ENCODE measurements at regions not wholly inside any gene's neighbourhood (a gene's known extent, or its start where the extent isn't known, plus 50 kb on each side); places are given as distances from the start of the nearest gene placed in this dataset.

- H3K4me2 ChIP-seq (ENCODE audit: insufficient read depth, insufficient read length, low read length) = no peak overlapping the region
- H3K14ac ChIP-seq (ENCODE audit: insufficient read depth, low read length) = no peak overlapping the region
- no peaks in the 10 kb centered on the region for H3K9me3 ChIP-seq (ENCODE audit: control insufficient read depth, low read depth, low read length)
- Mint-ChIP-seq H3K4me3 (no peak overlapping the region), H3K9me3 (no peaks in the 10 kb centered on the region), H3K27ac (peak overlapping the region in 2 of 3 experiments; percentile 27 to 59; a peak in 1 of 7 replicates), H3K36me3 (ENCODE audit: insufficient read depth in 1 of 3, low read depth in 3 of 3) (no peaks in the 10 kb centered on the region), H3K27me3 (ENCODE audit: low read depth) (peaks cover 2% of the 10 kb centered on the region; the same call in 1 of the 2 replicates), H3K4me1 (peaks cover 18 to 34% of the 10 kb centered on the region in 2 experiments)
- no peak overlapping the region for H2AK5ac ChIP-seq (ENCODE audit: insufficient read length, low read length)
- no peak overlapping the region for H3K9ac ChIP-seq (ENCODE audit: extremely low read depth, insufficient read length, low read length)
- H3K56ac ChIP-seq (ENCODE audit: insufficient read length, low read depth, low read length) = no peak overlapping the region
- no peaks in the 10 kb centered on the region for H3K79me2 ChIP-seq (ENCODE audit: insufficient read depth, low read length)
- H3K27me3 ChIP-seq (ENCODE audit: insufficient read depth, low read length) = no peaks in the 10 kb centered on the region
- H4K20me1 ChIP-seq (ENCODE audit: control insufficient read depth, insufficient read depth, insufficient read length) = no peaks in the 10 kb centered on the region
- no peak overlapping the region for H4K91ac ChIP-seq (ENCODE audit: insufficient read length, low read depth, low read length)
- no peak overlapping the region for H2BK12ac ChIP-seq (ENCODE audit: insufficient read length, low read depth, low read length)
- no peaks in the 10 kb centered on the region for H3K4me1 ChIP-seq (ENCODE audit: insufficient read depth, low read length)
- H2BK5ac ChIP-seq (ENCODE audit: insufficient read length, low read length) = no peak overlapping the region
- no peak overlapping the region for H2AFZ ChIP-seq (ENCODE audit: low read length)
- no peak overlapping the region for H4K8ac ChIP-seq (replicated peaks; ENCODE audit: insufficient read length, low read depth, low read length)
- no peaks in the 10 kb centered on the region for H3K23me2 ChIP-seq (ENCODE audit: insufficient read length, low read depth, low read length, poor library complexity, severe bottlenecking)
- no peak overlapping the region for H4K5ac ChIP-seq (ENCODE audit: insufficient read length, low read depth, low read length)
- H3K23ac ChIP-seq (ENCODE audit: insufficient read length, low read depth, low read length) = no peak overlapping the region
- H3K79me1 ChIP-seq (ENCODE audit: insufficient read depth, low read depth, low read length, poor library complexity, severe bottlenecking) = no peaks in the 10 kb centered on the region
- no peak for TF ChIP-seq CTCF (conservative IDR thresholded peaks at IDR 0.05)
- H2BK15ac ChIP-seq (ENCODE audit: low read depth, low read length) = no peak overlapping the region
- no peak overlapping the region for H2BK120ac ChIP-seq (ENCODE audit: low read depth, low read length, poor library complexity, severe bottlenecking)
- no CpG with 5 or more reads among the region's 14 CpGs for WGBS (ENCODE audit: extremely low coverage, insufficient read length, low lambda C conversion rate)
- H2BK20ac ChIP-seq (ENCODE audit: low read depth, low read length, poor library complexity, severe bottlenecking) = no peak overlapping the region
- no peak overlapping the region for H3K18ac ChIP-seq (ENCODE audit: insufficient read length, low read depth, low read length)
- H3K4ac ChIP-seq (ENCODE audit: low read depth, low read length) = no peak overlapping the region
- H3T11ph ChIP-seq (ENCODE audit: low read length) = no peak overlapping the region
- H3K27ac ChIP-seq (ENCODE audit: insufficient read length, low read depth, low read length) = no peak overlapping the region
- no peak for DNase-seq
Observed at GRCh38 chr17:79153367-79154130, 78.9 kb downstream of the ENGASE start.

Data from H9 (cell line).